ENCODE measurements at regions not wholly inside any gene's neighbourhood (a gene's known extent, or its start where the extent isn't known, plus 50 kb on each side); places are given as distances from the start of the nearest gene placed in this dataset.

DNA sequence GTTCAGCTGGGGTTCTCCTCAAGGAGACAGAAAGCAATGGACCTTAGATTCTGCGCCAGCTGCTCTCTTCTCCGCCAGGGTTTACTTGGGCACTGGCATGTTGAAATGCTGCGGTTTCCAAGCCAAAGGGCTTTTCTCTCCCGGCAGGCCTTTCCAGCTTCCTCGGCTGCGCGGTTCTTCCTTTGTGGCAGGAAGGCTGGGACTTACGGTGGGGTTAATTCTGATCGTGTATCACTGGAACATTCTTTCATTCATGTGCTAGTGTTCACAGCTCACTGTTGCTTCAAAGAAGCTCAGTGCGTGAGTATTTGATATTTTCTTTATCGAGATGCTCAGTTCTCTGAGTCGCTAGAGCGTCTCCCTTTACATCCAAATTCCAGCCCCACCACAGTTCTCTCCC lies 723.2 kb downstream of the UQCRFS1 start:
- no peak overlapping the region for H3K4me3 ChIP-seq (ENCODE audit: control insufficient read depth, low read depth, low read length)
- no peak for TF ChIP-seq CTCF (IDR thresholded peaks at IDR 0.05; ENCODE audit: control insufficient read depth, insufficient read depth, low read depth, low read length, missing control alignments)
- no peak for DNase-seq (ENCODE audit: low read depth)

GRCh38 chr19:28489126-28489660 lies 723.8 kb downstream of the UQCRFS1 start:
- H3K4me3 ChIP-seq (ENCODE audit: control insufficient read depth, low read depth, low read length) = no peak overlapping the region
- TF ChIP-seq CTCF (IDR thresholded peaks at IDR 0.05; ENCODE audit: control insufficient read depth, insufficient read depth, low read depth, low read length, missing control alignments) = no peak
- DNase-seq (ENCODE audit: low read depth) = no peak

DNA sequence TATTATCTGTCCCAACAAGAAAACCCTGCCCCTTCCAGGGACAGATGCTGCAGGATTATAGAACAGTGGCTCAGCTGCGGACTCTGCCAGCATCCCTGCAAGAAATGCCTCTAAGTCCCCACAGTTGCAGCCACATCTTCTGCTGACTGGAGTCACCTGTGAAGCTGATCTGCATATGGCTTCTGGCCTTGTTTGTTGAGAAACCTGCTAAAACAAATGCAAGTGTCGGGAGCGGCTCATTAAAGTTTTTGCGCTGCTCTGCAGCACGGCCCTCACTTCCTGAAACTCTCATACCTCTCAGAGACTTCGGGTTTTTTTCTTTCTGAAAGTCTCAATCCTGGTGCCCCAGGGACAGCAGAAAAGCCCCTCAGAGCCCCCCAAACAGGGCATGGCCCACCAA lies 725.0 kb downstream of the UQCRFS1 start:
- no peak overlapping the region for H3K4me3 ChIP-seq (ENCODE audit: control insufficient read depth, low read depth, low read length)
- TF ChIP-seq CTCF (IDR thresholded peaks at IDR 0.05; ENCODE audit: control insufficient read depth, insufficient read depth, low read depth, low read length, missing control alignments) = no peak
- DNase-seq (ENCODE audit: low read depth) = no peak

DNA sequence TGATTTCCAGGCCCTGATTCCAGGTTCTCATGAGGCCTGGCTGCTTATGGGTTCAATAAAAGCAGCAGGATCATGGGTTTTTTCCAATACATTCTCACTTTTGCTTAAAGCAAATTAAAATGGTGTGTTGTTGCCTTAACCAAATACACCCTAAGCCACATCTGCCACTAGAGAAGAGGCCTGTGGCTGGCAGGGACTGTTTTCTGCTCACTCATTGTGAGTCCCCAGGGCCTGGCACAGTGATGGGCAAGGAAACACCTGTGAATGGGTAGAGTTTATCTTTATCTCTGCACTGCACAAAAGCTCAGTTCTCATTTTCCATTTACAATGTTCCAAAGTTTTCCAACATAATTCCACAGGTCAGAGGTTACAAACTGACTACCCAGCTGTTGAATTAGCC lies 726.0 kb downstream of the UQCRFS1 start:
- TF ChIP-seq CTCF (IDR thresholded peaks at IDR 0.05; ENCODE audit: control insufficient read depth, insufficient read depth, low read depth, low read length, missing control alignments) = no peak
- DNase-seq (ENCODE audit: low read depth) = no peak
- H3K4me3 ChIP-seq (ENCODE audit: control insufficient read depth, low read depth, low read length) = no peak overlapping the region

GRCh38 chr19:28486473-28486872 lies 726.5 kb downstream of the UQCRFS1 start:
- no peak for TF ChIP-seq CTCF (IDR thresholded peaks at IDR 0.05; ENCODE audit: control insufficient read depth, insufficient read depth, low read depth, low read length, missing control alignments)
- H3K4me3 ChIP-seq (ENCODE audit: control insufficient read depth, low read depth, low read length) = no peak overlapping the region
- no peak for DNase-seq (ENCODE audit: low read depth)

GRCh38 chr19:28485292-28485691 lies 727.7 kb downstream of the UQCRFS1 start:
- no peak for DNase-seq (ENCODE audit: low read depth)
- no peak overlapping the region for H3K4me3 ChIP-seq (ENCODE audit: control insufficient read depth, low read depth, low read length)
- no peak for TF ChIP-seq CTCF (IDR thresholded peaks at IDR 0.05; ENCODE audit: control insufficient read depth, insufficient read depth, low read depth, low read length, missing control alignments)

DNA sequence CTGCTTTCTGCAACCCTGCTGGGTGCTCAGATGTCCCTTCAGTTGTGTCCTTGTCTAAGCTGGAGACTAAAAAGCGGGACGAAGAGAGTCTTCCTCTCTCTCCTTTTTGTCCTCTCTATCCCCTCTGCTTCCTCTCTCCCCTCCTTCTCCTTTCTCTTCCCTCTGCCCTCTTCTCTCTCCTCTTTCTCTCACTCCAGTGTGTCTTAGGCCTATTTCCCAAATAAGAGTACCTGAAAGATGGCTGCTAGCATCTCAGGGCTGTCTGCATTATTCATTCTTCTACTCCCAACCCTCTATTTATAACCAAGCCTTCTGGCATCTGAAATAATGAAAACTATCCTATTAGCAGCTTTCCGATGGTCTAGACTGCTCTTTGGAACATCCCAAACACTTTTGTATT lies 729.8 kb downstream of the UQCRFS1 start:
- no peak for TF ChIP-seq CTCF (IDR thresholded peaks at IDR 0.05; ENCODE audit: control insufficient read depth, insufficient read depth, low read depth, low read length, missing control alignments)
- DNase-seq (ENCODE audit: low read depth) = no peak
- H3K4me3 ChIP-seq (ENCODE audit: control insufficient read depth, low read depth, low read length) = no peak overlapping the region
